ENCODE measurements at regions not wholly inside any gene's neighbourhood (a gene's known extent, or its start where the extent isn't known, plus 50 kb on each side); places are given as distances from the start of the nearest gene placed in this dataset.

- H3K9ac ChIP-seq (ENCODE audit: insufficient read depth, low read length, poor library complexity, severe bottlenecking): no peak overlapping the region
- Mint-ChIP-seq H3K27ac (no peak overlapping the region), H3K9me3 (peaks cover 0 to 11% (median 5%) of the 10 kb centered on the region in 7 donors), H3K4me1 (no peaks in the 10 kb centered on the region), H3K36me3 (no peaks in the 10 kb centered on the region), H3K4me3 (no peak overlapping the region), H3K27me3 (ENCODE audit: low read depth in 3 of 3) (peaks cover 0 to 2% (median 2%) of the 10 kb centered on the region in 3 donors)
- no peaks in the 10 kb centered on the region for H3K4me1 ChIP-seq (ENCODE audit: control insufficient read depth in 1 of 2, insufficient read depth in 2 of 2, low read length in 2 of 2)
- H3K79me2 ChIP-seq (ENCODE audit: insufficient read depth, low read length): no peaks in the 10 kb centered on the region
- H3K36me3 ChIP-seq (replicated peaks in 1 of 2; ENCODE audit: control insufficient read depth in 1 of 2, insufficient read depth in 2 of 2, low read length in 2 of 2): no peaks in the 10 kb centered on the region
- no peak overlapping the region for H3K4me2 ChIP-seq (replicated peaks; ENCODE audit: extremely low read depth, low read length, poor library complexity, severe bottlenecking)
- no peak overlapping the region for H2AFZ ChIP-seq (ENCODE audit: insufficient read depth, low read depth, low read length, poor library complexity, severe bottlenecking)
- H3K27ac ChIP-seq (ENCODE audit: low read depth in 1 of 2, low read length in 2 of 2): no peak overlapping the region
- TF ChIP-seq CTCF (IDR thresholded peaks at IDR 0.05): no peak
- no peaks in the 10 kb centered on the region for H4K20me1 ChIP-seq (ENCODE audit: insufficient read depth, low read length)
- 96% methylated on average over 3 of the region's 6 CpGs for WGBS (ENCODE audit: insufficient coverage)
- intact Hi-C loops (cut with micrococcal nuclease): no loop called here
- H3K4me3 ChIP-seq (replicated peaks in 1 of 3; ENCODE audit: low read depth in 2 of 3, low read length in 3 of 3): no peak overlapping the region
- H3K27me3 ChIP-seq (ENCODE audit: control insufficient read depth in 2 of 2, insufficient read depth in 2 of 2, low read length in 2 of 2): no peaks in the 10 kb centered on the region
- DNase-seq: no peak
- H3K9me3 ChIP-seq (replicated peaks in 1 of 2; ENCODE audit: control insufficient read depth in 1 of 2, insufficient read depth in 1 of 2, low read length in 2 of 2): peaks cover 0 to 3% of the 10 kb centered on the region in 2 donors
Observed at GRCh38 chr12:118827606-118828005, 153.7 kb upstream of the SRRM4 start.

GRCh38 chr12:118830296-118830695, 151.0 kb upstream of the SRRM4 start:
- intact Hi-C loops (cut with micrococcal nuclease): no loop called here
- no peak overlapping the region for H3K4me3 Mint-ChIP-seq
- peaks cover 0 to 2% (median 0%) of the 10 kb centered on the region in 3 donors for H3K27me3 Mint-ChIP-seq (ENCODE audit: low read depth in 3 of 3)
- no peak overlapping the region for H2AFZ ChIP-seq (ENCODE audit: insufficient read depth, low read depth, low read length, poor library complexity, severe bottlenecking)
- H3K27me3 ChIP-seq (ENCODE audit: control insufficient read depth in 2 of 2, insufficient read depth in 2 of 2, low read length in 2 of 2): no peaks in the 10 kb centered on the region
- no peaks in the 10 kb centered on the region for H3K36me3 Mint-ChIP-seq
- H3K9me3 ChIP-seq (replicated peaks in 1 of 2; ENCODE audit: control insufficient read depth in 1 of 2, insufficient read depth in 1 of 2, low read length in 2 of 2): no peaks in the 10 kb centered on the region
- no peak for TF ChIP-seq CTCF (IDR thresholded peaks at IDR 0.05)
- no peak overlapping the region for H3K27ac ChIP-seq (ENCODE audit: low read depth in 1 of 2, low read length in 2 of 2)
- H3K27ac Mint-ChIP-seq: no peak overlapping the region
- H3K4me2 ChIP-seq (replicated peaks; ENCODE audit: extremely low read depth, low read length, poor library complexity, severe bottlenecking): no peak overlapping the region
- no peaks in the 10 kb centered on the region for H3K4me1 ChIP-seq (ENCODE audit: control insufficient read depth in 1 of 2, insufficient read depth in 2 of 2, low read length in 2 of 2)
- H3K36me3 ChIP-seq (replicated peaks in 1 of 2; ENCODE audit: control insufficient read depth in 1 of 2, insufficient read depth in 2 of 2, low read length in 2 of 2): no peaks in the 10 kb centered on the region
- no peak overlapping the region for H3K9ac ChIP-seq (ENCODE audit: insufficient read depth, low read length, poor library complexity, severe bottlenecking)
- 100% methylated on average over 1 of the region's 1 CpG for WGBS (ENCODE audit: insufficient coverage)
- no peaks in the 10 kb centered on the region for H3K4me1 Mint-ChIP-seq
- H3K79me2 ChIP-seq (ENCODE audit: insufficient read depth, low read length): no peaks in the 10 kb centered on the region
- DNase-seq: no peak
- no peaks in the 10 kb centered on the region for H4K20me1 ChIP-seq (ENCODE audit: insufficient read depth, low read length)
- H3K4me3 ChIP-seq (replicated peaks in 1 of 3; ENCODE audit: low read depth in 2 of 3, low read length in 3 of 3): no peak overlapping the region
- peaks cover 0 to 8% (median 1%) of the 10 kb centered on the region in 7 donors for H3K9me3 Mint-ChIP-seq
